ENCODE measurements at regions not wholly inside any gene's neighbourhood (a gene's known extent, or its start where the extent isn't known, plus 50 kb on each side); places are given as distances from the start of the nearest gene placed in this dataset.

DNA sequence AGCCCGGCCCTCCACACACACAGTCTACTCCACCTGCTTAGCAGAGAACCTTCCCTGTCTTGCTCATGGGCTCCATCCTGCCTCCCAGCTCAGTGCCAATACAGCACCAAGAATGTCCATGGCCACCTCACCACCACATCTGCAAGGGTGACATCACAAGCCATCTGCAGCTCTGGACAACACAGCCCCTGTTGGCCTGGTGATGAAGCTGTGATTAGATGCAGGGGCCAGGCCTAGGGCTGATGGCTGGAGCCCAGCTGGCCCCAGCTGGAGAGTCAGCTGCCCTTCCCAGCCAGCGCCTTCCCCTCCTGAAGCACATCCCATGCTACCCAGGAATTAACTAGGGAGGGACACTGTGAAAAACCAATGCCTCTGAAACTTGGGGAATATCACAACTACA, 91.1 kb downstream of the TTC32 start:
- Histone ChIP-seq H3K4me2 (ENCODE audit: insufficient read depth, insufficient read length, low read length) (no peak overlapping the region), H3K56ac (ENCODE audit: insufficient read length, low read depth, low read length) (no peak overlapping the region), H3K4ac (ENCODE audit: low read depth, low read length) (no peak overlapping the region), H4K20me1 (ENCODE audit: control insufficient read depth, insufficient read depth, insufficient read length) (no peaks in the 10 kb centered on the region), H3K79me2 (ENCODE audit: insufficient read depth, low read length) (no peaks in the 10 kb centered on the region), H3K9ac (ENCODE audit: extremely low read depth, insufficient read length, low read length) (no peak overlapping the region), H3K18ac (ENCODE audit: insufficient read length, low read depth, low read length) (no peak overlapping the region), H3K14ac (ENCODE audit: insufficient read depth, low read length) (no peak overlapping the region), H2BK120ac (ENCODE audit: low read depth, low read length, poor library complexity, severe bottlenecking) (no peak overlapping the region), H2AFZ (ENCODE audit: low read length) (no peak overlapping the region), H3T11ph (ENCODE audit: low read length) (no peak overlapping the region), H3K23ac (ENCODE audit: insufficient read length, low read depth, low read length) (no peak overlapping the region), H3K79me1 (ENCODE audit: insufficient read depth, low read depth, low read length, poor library complexity, severe bottlenecking) (no peaks in the 10 kb centered on the region), H4K5ac (ENCODE audit: insufficient read length, low read depth, low read length) (no peak overlapping the region), H3K27ac (ENCODE audit: insufficient read length, low read depth, low read length) (no peak overlapping the region), H2BK12ac (ENCODE audit: insufficient read length, low read depth, low read length) (no peak overlapping the region), H2BK15ac (ENCODE audit: low read depth, low read length) (no peak overlapping the region), H4K8ac (replicated peaks; ENCODE audit: insufficient read length, low read depth, low read length) (no peak overlapping the region), H3K9me3 (ENCODE audit: control insufficient read depth, low read depth, low read length) (no peaks in the 10 kb centered on the region), H3K4me1 (ENCODE audit: insufficient read depth, low read length) (no peaks in the 10 kb centered on the region), H2BK5ac (ENCODE audit: insufficient read length, low read length) (no peak overlapping the region), H3K27me3 (ENCODE audit: insufficient read depth, low read length) (no peaks in the 10 kb centered on the region), H3K23me2 (ENCODE audit: insufficient read length, low read depth, low read length, poor library complexity, severe bottlenecking) (no peaks in the 10 kb centered on the region), H2BK20ac (ENCODE audit: low read depth, low read length, poor library complexity, severe bottlenecking) (no peak overlapping the region), H2AK5ac (ENCODE audit: insufficient read length, low read length) (no peak overlapping the region), H4K91ac (ENCODE audit: insufficient read length, low read depth, low read length) (no peak overlapping the region)
- H3K27me3 Mint-ChIP-seq (ENCODE audit: low read depth), result peaks cover 3% of the 10 kb centered on the region; the same call in 1 of the 2 replicates
- H3K9me3 Mint-ChIP-seq, result no peaks in the 10 kb centered on the region
- H3K4me1 Mint-ChIP-seq, result no peaks in the 10 kb centered on the region
- DNase-seq, result no peak
- no peak overlapping the region for H3K4me3 Mint-ChIP-seq
- TF ChIP-seq, protein P1, sequence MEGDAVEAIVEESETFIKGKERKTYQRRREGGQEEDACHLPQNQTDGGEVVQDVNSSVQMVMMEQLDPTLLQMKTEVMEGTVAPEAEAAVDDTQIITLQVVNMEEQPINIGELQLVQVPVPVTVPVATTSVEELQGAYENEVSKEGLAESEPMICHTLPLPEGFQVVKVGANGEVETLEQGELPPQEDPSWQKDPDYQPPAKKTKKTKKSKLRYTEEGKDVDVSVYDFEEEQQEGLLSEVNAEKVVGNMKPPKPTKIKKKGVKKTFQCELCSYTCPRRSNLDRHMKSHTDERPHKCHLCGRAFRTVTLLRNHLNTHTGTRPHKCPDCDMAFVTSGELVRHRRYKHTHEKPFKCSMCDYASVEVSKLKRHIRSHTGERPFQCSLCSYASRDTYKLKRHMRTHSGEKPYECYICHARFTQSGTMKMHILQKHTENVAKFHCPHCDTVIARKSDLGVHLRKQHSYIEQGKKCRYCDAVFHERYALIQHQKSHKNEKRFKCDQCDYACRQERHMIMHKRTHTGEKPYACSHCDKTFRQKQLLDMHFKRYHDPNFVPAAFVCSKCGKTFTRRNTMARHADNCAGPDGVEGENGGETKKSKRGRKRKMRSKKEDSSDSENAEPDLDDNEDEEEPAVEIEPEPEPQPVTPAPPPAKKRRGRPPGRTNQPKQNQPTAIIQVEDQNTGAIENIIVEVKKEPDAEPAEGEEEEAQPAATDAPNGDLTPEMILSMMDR (conservative IDR thresholded peaks at IDR 0.05), result no peak
- no peaks in the 10 kb centered on the region for H3K36me3 Mint-ChIP-seq (ENCODE audit: insufficient read depth in 1 of 3, low read depth in 3 of 3)
- H3K27ac Mint-ChIP-seq, result no peak overlapping the region; a peak in 1 of 7 replicates
- WGBS (ENCODE audit: extremely low coverage, insufficient read length, low lambda C conversion rate), result no CpG with 5 or more reads among the region's 2 CpGs

Data from H9 (cell line).